CD4-positive, alpha-beta memory T cell (primary cell): ENCODE measurements at regions not wholly inside any gene's neighbourhood (a gene's known extent, or its start where the extent isn't known, plus 50 kb on each side); places are given as distances from the start of the nearest gene placed in this dataset.
A peak's percentile ranks its signal among the peaks of the same experiment; 100 is the strongest.

Source experiments
- CTCF ChIA-PET: fragments of 350-600 bp; sonication (Branson Sonifier 250); formaldehyde crosslinking; loops from one replicate; lab custom pipeline; 2021; ENCODE audit warnings: inconsistent platforms; ENCODE audit not compliant: partially characterized antibody; lab: Charles Lee
- POLR2A ChIA-PET: fragments of 350-600 bp; sonication (Branson Sonifier 250); formaldehyde crosslinking; loops from one replicate; lab custom pipeline; 2021; ENCODE audit not compliant: partially characterized antibody; lab: Charles Lee
- DNase-seq, 5 donors: peaks; one replicate each; pipeline versions ENCODE4 v3.0.0 to v3.0.0-alpha.2; 2020 to 2022; ENCODE audit warnings: mixed read lengths in 1 of 5
- H3K27ac ChIP-seq: one replicate; pipeline ENCODE4 v1.7.0; 2013; ENCODE audit warnings: low read depth, low read length
- H3K27me3 ChIP-seq: 2 replicates; pipeline ENCODE4 v1.7.0; 2013; ENCODE audit warnings: mild to moderate bottlenecking, low read length, moderate library complexity; ENCODE audit not compliant: insufficient read depth
- H3K36me3 ChIP-seq: 2 replicates; pipeline ENCODE4 v1.7.0; 2013; ENCODE audit warnings: mild to moderate bottlenecking, low read length, moderate library complexity; ENCODE audit not compliant: insufficient read depth
- H3K4me1 ChIP-seq: 2 replicates; pipeline ENCODE4 v1.7.0; 2013; ENCODE audit warnings: mild to moderate bottlenecking, low read length, moderate library complexity; ENCODE audit not compliant: insufficient read depth
- H3K4me3 ChIP-seq, 2 donors: one replicate each; pipeline ENCODE4 v1.7.0; 2013; ENCODE audit warnings: low read length in 2 of 2, mild to moderate bottlenecking in 1 of 2
- H3K9me3 ChIP-seq, 2 donors: one replicate each; pipeline ENCODE4 v1.7.0; 2013; ENCODE audit warnings: low read length in 2 of 2, control low read depth in 1 of 2; ENCODE audit not compliant: control insufficient read depth in 1 of 2
- H3K27ac Mint-ChIP-seq, 7 donors: one replicate each; pipeline ENCODE4 v1.8.0; 2020 to 2021; ENCODE audit warnings: mixed read lengths in 7 of 7, mild to moderate bottlenecking in 6 of 7, inconsistent platforms in 3 of 7, moderate library complexity in 3 of 7
- H3K27me3 Mint-ChIP-seq, 2 donors: one replicate each; pipeline ENCODE4 v1.8.0; 2020 to 2021; ENCODE audit warnings: mixed read lengths in 2 of 2
- H3K36me3 Mint-ChIP-seq, 2 donors: one replicate each; pipeline ENCODE4 v1.8.0; 2020 to 2021; ENCODE audit warnings: mixed read lengths in 2 of 2, inconsistent platforms in 1 of 2, mild to moderate bottlenecking in 1 of 2
- H3K4me1 Mint-ChIP-seq, 4 donors: one replicate each; pipeline ENCODE4 v1.8.0; 2020 to 2021; ENCODE audit warnings: mixed read lengths in 4 of 4, mild to moderate bottlenecking in 1 of 4
- H3K4me3 Mint-ChIP-seq, 8 donors: one replicate each; pipeline ENCODE4 v1.8.0; 2020 to 2021; ENCODE audit warnings: mixed read lengths in 8 of 8, mild to moderate bottlenecking in 7 of 8, moderate library complexity in 6 of 8, inconsistent platforms in 3 of 8
- H3K9me3 Mint-ChIP-seq, 8 donors: one replicate each; pipeline ENCODE4 v1.8.0; 2020 to 2021; ENCODE audit warnings: mixed read lengths in 8 of 8, mild to moderate bottlenecking in 5 of 8, inconsistent platforms in 3 of 8, moderate library complexity in 1 of 8
- intact Hi-C: fragments of 100-400 bp; cut with micrococcal nuclease; formaldehyde crosslinking; loops from one replicate; pipeline ENCODE4 v1.15.1; 2023

DNA sequence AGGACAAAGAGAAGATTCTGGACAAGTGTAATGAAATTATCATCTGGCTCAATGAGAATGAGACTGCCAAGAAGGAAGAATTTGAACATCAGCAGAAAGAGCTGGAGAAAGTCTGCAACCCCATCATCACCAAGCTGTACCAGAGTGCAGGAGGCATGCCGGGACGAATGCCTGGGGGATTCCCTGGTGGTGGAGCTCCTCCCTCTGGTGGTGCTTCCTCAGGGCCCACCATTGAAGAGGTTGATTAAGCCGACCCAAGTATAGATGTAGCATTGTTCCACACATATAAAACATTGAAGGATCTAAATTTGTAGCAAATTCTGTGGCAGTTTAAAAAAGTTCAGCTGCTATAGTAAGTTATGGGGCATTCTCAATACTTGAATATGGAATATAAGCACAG is 174.3 kb upstream of the CCND2 start:
- no peaks in the 10 kb centered on the region for H3K4me1 ChIP-seq
- Mint-ChIP-seq H3K4me3 (no peak overlapping the region), H3K9me3 (no peaks in the 10 kb centered on the region), H3K36me3 (no peaks in the 10 kb centered on the region), H3K27ac (no peak overlapping the region), H3K27me3 (peaks cover 0 to 1% of the 10 kb centered on the region in 2 donors), H3K4me1 (no peaks in the 10 kb centered on the region)
- no peaks in the 10 kb centered on the region for H3K9me3 ChIP-seq
- intact Hi-C loops, result no loop called here
- H3K27ac ChIP-seq, result no peak overlapping the region
- H3K4me3 ChIP-seq, result no peak overlapping the region
- ChIA-PET POLR2A (no interaction called here), CTCF (interaction anchor here (5.4 kb wide), 1 partner anchor 8 kb away, joined by 18 read pairs; no protein-coding TSS in a partner anchor)
- no peaks in the 10 kb centered on the region for H3K36me3 ChIP-seq
- DNase-seq, result no peak
- no peaks in the 10 kb centered on the region for H3K27me3 ChIP-seq

GRCh38 chr12:4091016-4091743 is 182.4 kb upstream of the CCND2 start:
- Histone ChIP-seq H3K4me3 (no peak overlapping the region), H3K27ac (no peak overlapping the region), H3K4me1 (no peaks in the 10 kb centered on the region), H3K27me3 (no peaks in the 10 kb centered on the region), H3K36me3 (no peaks in the 10 kb centered on the region), H3K9me3 (no peaks in the 10 kb centered on the region)
- no peaks in the 10 kb centered on the region for H3K27me3 Mint-ChIP-seq
- no peak for DNase-seq
- peaks cover 0 to 3% of the 10 kb centered on the region in 2 donors for H3K36me3 Mint-ChIP-seq
- H3K9me3 Mint-ChIP-seq, result no peaks in the 10 kb centered on the region
- CTCF ChIA-PET, result no interaction called here
- intact Hi-C loops, result no loop called here
- no peak overlapping the region for H3K27ac Mint-ChIP-seq
- no peaks in the 10 kb centered on the region for H3K4me1 Mint-ChIP-seq
- POLR2A ChIA-PET, result no interaction called here
- H3K4me3 Mint-ChIP-seq, result no peak overlapping the region

DNA sequence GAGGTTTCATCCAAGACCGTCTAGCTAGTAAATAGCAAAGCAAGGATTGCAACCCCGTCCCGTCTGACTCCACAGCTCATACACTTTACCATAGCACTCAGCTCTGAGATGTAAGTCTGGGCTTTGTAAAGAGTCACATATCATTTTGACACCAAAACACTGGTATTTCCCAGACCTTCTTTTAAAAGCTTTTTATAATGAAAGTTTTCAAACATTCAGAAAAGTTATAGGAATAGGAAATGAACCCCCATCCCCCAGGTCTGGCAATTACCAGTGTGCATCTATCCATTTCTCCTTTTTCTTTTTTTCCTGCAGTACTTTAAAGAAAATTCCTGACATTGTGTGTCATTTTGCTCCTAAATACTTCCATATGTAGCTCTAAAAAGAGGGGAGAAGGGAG is 183.6 kb upstream of the CCND2 start:
- no peak overlapping the region for H3K4me3 Mint-ChIP-seq
- intact Hi-C loops, result no loop called here
- no peaks in the 10 kb centered on the region for H3K9me3 Mint-ChIP-seq
- H3K4me1 ChIP-seq, result no peaks in the 10 kb centered on the region
- H3K27me3 Mint-ChIP-seq, result no peaks in the 10 kb centered on the region
- no peak for DNase-seq
- no peaks in the 10 kb centered on the region for H3K36me3 ChIP-seq
- no peak overlapping the region for H3K27ac Mint-ChIP-seq
- H3K36me3 Mint-ChIP-seq, result peaks cover 0 to 3% of the 10 kb centered on the region in 2 donors
- H3K27ac ChIP-seq, result no peak overlapping the region
- CTCF ChIA-PET, result no interaction called here
- H3K9me3 ChIP-seq, result no peaks in the 10 kb centered on the region
- H3K27me3 ChIP-seq, result no peaks in the 10 kb centered on the region
- H3K4me3 ChIP-seq, result no peak overlapping the region
- POLR2A ChIA-PET, result no interaction called here
- no peaks in the 10 kb centered on the region for H3K4me1 Mint-ChIP-seq

DNA sequence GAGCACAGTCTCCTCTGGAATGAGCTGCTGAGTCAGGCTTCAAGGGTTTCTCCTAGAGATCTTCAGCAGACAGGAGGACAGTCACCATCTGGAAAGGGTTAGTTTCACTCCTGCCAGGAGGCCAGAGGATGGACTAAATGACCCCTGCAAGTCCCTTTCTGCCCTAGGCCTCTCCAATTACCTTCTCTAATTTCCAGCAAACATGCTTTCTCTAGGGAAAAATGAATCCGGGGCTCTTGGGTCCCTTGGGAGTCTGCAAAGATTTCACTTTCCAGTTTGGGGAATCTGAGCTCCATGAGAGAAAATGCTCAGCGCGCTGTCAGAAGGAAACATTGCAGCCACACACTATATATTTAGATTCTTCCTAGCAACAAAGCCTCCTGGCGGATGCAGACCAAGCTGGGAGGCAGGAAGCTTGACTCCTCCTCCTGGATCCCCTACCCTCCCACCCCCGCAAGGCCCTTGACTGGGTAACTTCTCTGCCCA is 184.4 kb upstream of the CCND2 start:
- no peaks in the 10 kb centered on the region for H3K4me1 Mint-ChIP-seq
- intact Hi-C loops, result no loop called here
- Histone ChIP-seq H3K9me3 (no peaks in the 10 kb centered on the region), H3K4me3 (no peak overlapping the region), H3K27me3 (no peaks in the 10 kb centered on the region), H3K27ac (no peak overlapping the region), H3K4me1 (no peaks in the 10 kb centered on the region), H3K36me3 (no peaks in the 10 kb centered on the region)
- H3K36me3 Mint-ChIP-seq, result peaks cover 0 to 3% of the 10 kb centered on the region in 2 donors
- POLR2A ChIA-PET, result no interaction called here
- no peaks in the 10 kb centered on the region for H3K9me3 Mint-ChIP-seq
- H3K27me3 Mint-ChIP-seq, result no peaks in the 10 kb centered on the region
- H3K27ac Mint-ChIP-seq, result no peak overlapping the region
- H3K4me3 Mint-ChIP-seq, result no peak overlapping the region
- DNase-seq, result no peak
- CTCF ChIA-PET, result no interaction called here

GRCh38 chr12:4088451-4088850 is 185.1 kb upstream of the CCND2 start:
- H3K4me1 Mint-ChIP-seq, result no peaks in the 10 kb centered on the region
- H3K9me3 Mint-ChIP-seq, result no peaks in the 10 kb centered on the region
- Histone ChIP-seq H3K27ac (no peak overlapping the region), H3K4me3 (no peak overlapping the region), H3K4me1 (no peaks in the 10 kb centered on the region), H3K9me3 (no peaks in the 10 kb centered on the region), H3K27me3 (no peaks in the 10 kb centered on the region), H3K36me3 (no peaks in the 10 kb centered on the region)
- H3K27ac Mint-ChIP-seq, result peak overlapping the region in 1 of 7 donors; percentile 24
- H3K36me3 Mint-ChIP-seq, result peaks cover 0 to 3% of the 10 kb centered on the region in 2 donors
- intact Hi-C loops, result no loop called here
- no peak overlapping the region for H3K4me3 Mint-ChIP-seq
- CTCF ChIA-PET, result no interaction called here
- POLR2A ChIA-PET, result no interaction called here
- H3K27me3 Mint-ChIP-seq, result no peaks in the 10 kb centered on the region
- no peak for DNase-seq

GRCh38 chr12:4086481-4086880 is 187.1 kb upstream of the CCND2 start:
- Histone ChIP-seq H3K9me3 (no peaks in the 10 kb centered on the region), H3K4me1 (no peaks in the 10 kb centered on the region), H3K27me3 (no peaks in the 10 kb centered on the region), H3K27ac (no peak overlapping the region), H3K4me3 (no peak overlapping the region), H3K36me3 (no peaks in the 10 kb centered on the region)
- H3K4me3 Mint-ChIP-seq, result no peak overlapping the region
- H3K27ac Mint-ChIP-seq, result no peak overlapping the region
- H3K9me3 Mint-ChIP-seq, result no peaks in the 10 kb centered on the region
- peaks cover 0 to 3% of the 10 kb centered on the region in 2 donors for H3K36me3 Mint-ChIP-seq
- CTCF ChIA-PET, result no interaction called here
- intact Hi-C loops, result no loop called here
- DNase-seq, result no peak
- H3K4me1 Mint-ChIP-seq, result no peaks in the 10 kb centered on the region
- H3K27me3 Mint-ChIP-seq, result no peaks in the 10 kb centered on the region
- POLR2A ChIA-PET, result no interaction called here

DNA sequence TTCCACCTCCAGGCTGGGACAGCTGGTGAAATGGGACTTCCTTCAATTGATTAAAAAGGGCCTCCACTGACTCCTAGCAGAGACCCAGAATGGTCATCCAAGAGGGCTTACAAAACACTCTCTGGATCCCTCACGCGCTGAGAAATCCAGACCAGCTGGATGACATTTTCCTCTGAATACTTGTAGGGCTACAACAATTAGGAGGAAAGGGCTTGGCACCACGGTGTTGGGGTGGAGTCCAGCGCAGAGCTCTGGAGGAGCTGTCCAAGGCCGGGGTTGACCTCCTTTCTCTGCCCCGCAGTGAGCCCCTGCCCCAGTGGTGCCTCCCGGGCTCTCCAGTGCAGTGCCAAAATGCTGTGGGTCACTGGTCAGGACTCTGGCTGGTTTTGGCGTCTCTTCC is 189.0 kb upstream of the CCND2 start:
- Histone ChIP-seq H3K36me3 (no peaks in the 10 kb centered on the region), H3K4me1 (no peaks in the 10 kb centered on the region), H3K9me3 (no peaks in the 10 kb centered on the region), H3K27ac (no peak overlapping the region), H3K27me3 (no peaks in the 10 kb centered on the region), H3K4me3 (no peak overlapping the region)
- no peaks in the 10 kb centered on the region for H3K4me1 Mint-ChIP-seq
- ChIA-PET CTCF (interaction anchor here (0.6 to 1.6 kb wide), 3 partner anchors 9 to 192 kb away, joined by 3 to 5 read pairs (median 3); no protein-coding TSS in a partner anchor), POLR2A (no interaction called here)
- intact Hi-C loops, result no loop called here
- no peak overlapping the region for H3K4me3 Mint-ChIP-seq
- H3K9me3 Mint-ChIP-seq, result no peaks in the 10 kb centered on the region
- no peaks in the 10 kb centered on the region for H3K36me3 Mint-ChIP-seq
- no peak for DNase-seq
- no peak overlapping the region for H3K27ac Mint-ChIP-seq
- no peaks in the 10 kb centered on the region for H3K27me3 Mint-ChIP-seq
